Breast epithelium (tissue), 3 donors: ENCODE measurements at regions not wholly inside any gene's neighbourhood (a gene's known extent, or its start where the extent isn't known, plus 50 kb on each side); places are given as distances from the start of the nearest gene placed in this dataset.

Source experiments
- CTCF ChIP-seq, 3 donors: fragments of 450-650 bp; IDR thresholded peaks; one replicate each; pipeline ENCODE4 v1.5.1; 2016 to 2017; ENCODE audit warnings: antibody characterized with exemption in 3 of 3, mild to moderate bottlenecking in 3 of 3, moderate library complexity in 3 of 3
- POLR2A ChIP-seq: fragments of 450-650 bp; IDR thresholded peaks from one replicate; pipeline ENCODE4 v1.6.1; 2016; ENCODE audit warnings: antibody characterized with exemption, mild to moderate bottlenecking, moderate library complexity
- POLR2AphosphoS5 ChIP-seq, 3 donors: sonication (generic); formaldehyde crosslinking; IDR thresholded peaks; one replicate each; pipeline ENCODE4 v1.6.1; 2017; ENCODE audit warnings: antibody characterized with exemption in 3 of 3

DNA sequence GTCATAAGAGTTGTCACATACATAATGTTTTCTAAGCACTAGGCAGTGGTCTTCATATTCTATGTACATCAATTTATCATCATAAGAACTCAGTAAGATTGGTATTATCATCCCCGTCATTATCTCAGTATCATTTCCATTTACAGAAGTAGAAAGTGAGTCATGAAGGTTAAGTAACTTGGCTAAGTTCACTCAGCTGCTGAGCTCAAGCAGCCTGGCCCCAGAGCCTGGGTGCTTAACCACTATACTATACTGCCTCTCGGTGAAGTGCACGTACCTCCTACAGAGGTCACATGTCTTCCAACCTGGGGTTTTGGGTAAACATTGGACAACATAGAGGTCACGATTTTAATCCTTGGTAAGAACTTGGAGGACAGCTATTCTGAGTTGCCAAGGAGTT, 161.5 kb upstream of the GATB start:
- TF ChIP-seq CTCF (IDR thresholded peaks at IDR 0.05) (no peak), POLR2A (no peak), POLR2AphosphoS5 (IDR thresholded peaks at IDR 0.05) (no peak)
